Peyer's patch (tissue), 4 donors: ENCODE measurements at regions not wholly inside any gene's neighbourhood (a gene's known extent, or its start where the extent isn't known, plus 50 kb on each side); places are given as distances from the start of the nearest gene placed in this dataset.
"Not testable (repeated sequence)": the region's sequence is repeated elsewhere in the genome, so short reads cannot be mapped to it uniquely, and the experiment has no call there.

Experiments used
- DNase-seq, 3 donors: peaks; one replicate each; pipeline ENCODE4 v3.0.0-alpha.2; 2017 to 2019
- H3K27ac ChIP-seq, 4 donors: fragments of 200-600 bp; sonication (generic); one replicate each; pipeline ENCODE4 v1.5.1; 2016 to 2019
- H3K27me3 ChIP-seq, 2 donors: fragments of 200-600 bp; sonication (generic); one replicate each; pipeline ENCODE4 v1.5.1; 2019
- H3K36me3 ChIP-seq, 3 donors: fragments of 200-600 bp; sonication (generic); one replicate each; pipeline ENCODE4 v1.5.1; 2016 to 2019
- H3K4me1 ChIP-seq, 4 donors: fragments of 200-600 bp; sonication (generic); one replicate each; pipeline ENCODE4 v1.5.1; 2016 to 2019
- H3K4me3 ChIP-seq, 4 donors: fragments of 200-600 bp; sonication (generic); 1 replicate in 3 of 4; 2 replicates in 1 of 4; pipeline ENCODE4 v1.5.1; 2016 to 2019; ENCODE audit warnings: mild to moderate bottlenecking in 1 of 4
- H3K9me3 ChIP-seq, 4 donors: fragments of 200-600 bp; sonication (generic); one replicate each; pipeline ENCODE4 v1.5.1; 2016 to 2019; ENCODE audit warnings: mild to moderate bottlenecking in 1 of 4
- CTCF ChIP-seq, 6 experiments: fragments of 450-650 bp in 4 of 6; fragments of 200-600 bp in 2 of 6; sonication (generic) in 1 of 6; IDR thresholded peaks; one replicate each; pipeline ENCODE4 v1.5.1; 2017 to 2019; ENCODE audit warnings: antibody characterized with exemption in 6 of 6, mild to moderate bottlenecking in 3 of 6, moderate library complexity in 1 of 6
- POLR2A ChIP-seq, 2 donors: fragments of 450-650 bp; IDR thresholded peaks; one replicate each; pipeline ENCODE4 v1.5.1; 2017; ENCODE audit warnings: antibody characterized with exemption in 2 of 2, mild to moderate bottlenecking in 2 of 2, moderate library complexity in 2 of 2

GRCh38 chr4:31455612-31456011, 735.4 kb downstream of the PCDH7 start:
- H3K27me3 ChIP-seq = no peaks in the 10 kb centered on the region
- no peak overlapping the region for H3K27ac ChIP-seq
- no peak for DNase-seq
- no peaks in the 10 kb centered on the region for H3K9me3 ChIP-seq
- no peaks in the 10 kb centered on the region for H3K36me3 ChIP-seq
- no peak for TF ChIP-seq CTCF (IDR thresholded peaks at IDR 0.05)
- TF ChIP-seq POLR2A (IDR thresholded peaks at IDR 0.05) = no peak
- no peak overlapping the region for H3K4me3 ChIP-seq
- no peaks in the 10 kb centered on the region for H3K4me1 ChIP-seq

GRCh38 chr4:31458813-31459212, 738.6 kb downstream of the PCDH7 start:
- Histone ChIP-seq H3K27ac (no peak overlapping the region), H3K9me3 (no peaks in the 10 kb centered on the region), H3K4me3 (no peak overlapping the region), H3K27me3 (no peaks in the 10 kb centered on the region), H3K36me3 (no peaks in the 10 kb centered on the region), H3K4me1 (no peaks in the 10 kb centered on the region)
- no peak for TF ChIP-seq CTCF (IDR thresholded peaks at IDR 0.05)
- TF ChIP-seq POLR2A (IDR thresholded peaks at IDR 0.05) = no peak
- DNase-seq = no peak

DNA sequence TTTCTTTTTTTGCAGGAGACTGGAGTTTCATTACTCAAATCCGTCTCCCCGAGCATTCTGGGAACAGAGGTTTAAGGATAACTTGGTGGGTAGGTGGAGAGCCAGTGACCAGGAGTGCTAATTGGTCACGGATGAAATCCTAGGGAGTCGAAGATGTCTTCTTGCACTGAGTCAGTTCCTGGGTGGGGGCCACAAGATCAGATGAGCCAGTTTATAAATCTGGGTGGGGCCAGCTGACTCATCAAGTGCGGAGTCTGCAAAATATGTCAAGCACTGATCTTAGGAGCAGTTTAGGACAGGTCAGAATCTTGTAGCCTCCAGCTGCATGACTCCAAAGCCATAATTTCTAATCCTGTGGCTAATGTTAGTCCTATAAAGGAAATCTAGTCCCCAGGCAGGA, 741.3 kb downstream of the PCDH7 start:
- H3K27me3 ChIP-seq = no peaks in the 10 kb centered on the region
- H3K36me3 ChIP-seq = no peaks in the 10 kb centered on the region
- H3K4me1 ChIP-seq = no peaks in the 10 kb centered on the region
- no peaks in the 10 kb centered on the region for H3K9me3 ChIP-seq
- H3K27ac ChIP-seq = no peak overlapping the region
- TF ChIP-seq CTCF (IDR thresholded peaks at IDR 0.05) (no peak), POLR2A (IDR thresholded peaks at IDR 0.05) (no peak)
- no peak overlapping the region for H3K4me3 ChIP-seq
- DNase-seq = no peak

DNA sequence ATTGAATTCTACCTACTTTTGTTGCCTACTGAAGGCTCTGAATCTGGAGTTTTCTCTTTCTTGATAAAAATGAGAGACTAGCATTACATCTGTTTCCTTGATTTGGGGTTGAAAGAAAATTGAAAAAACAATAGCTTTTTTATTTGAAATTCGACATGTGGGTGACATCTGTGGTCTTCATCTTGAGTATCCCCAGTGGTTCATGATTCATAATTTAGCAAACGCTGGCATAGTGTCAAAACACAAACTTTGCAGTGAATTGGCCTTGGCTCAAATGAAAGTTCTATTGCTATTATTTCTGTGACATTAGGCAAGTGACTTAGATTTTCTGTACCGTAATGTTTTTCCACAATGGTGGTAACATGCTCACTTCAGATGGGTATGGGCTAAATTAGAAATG, 747.6 kb downstream of the PCDH7 start:
- H3K27ac ChIP-seq = no peak overlapping the region

DNA sequence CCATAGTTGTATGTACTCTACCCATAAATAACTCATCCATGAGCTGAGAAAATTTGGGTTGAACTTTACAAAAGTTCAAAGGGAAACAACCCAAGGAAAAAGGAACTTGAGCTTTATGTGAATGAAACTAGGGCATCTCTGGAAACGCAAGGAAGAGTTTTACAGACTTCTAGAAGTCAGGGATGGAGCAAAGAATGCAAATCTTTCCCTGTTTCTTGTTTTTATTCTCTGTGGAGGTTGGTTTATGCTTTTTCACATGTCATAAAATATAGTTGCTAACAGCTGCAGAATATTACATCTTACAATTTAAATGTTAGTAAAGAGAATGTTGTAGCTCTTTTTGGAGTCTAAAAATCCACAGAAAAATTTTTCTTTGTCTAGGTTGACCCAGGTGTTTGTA, 754.1 kb downstream of the PCDH7 start:
- no peaks in the 10 kb centered on the region for H3K4me1 ChIP-seq
- no peak overlapping the region for H3K4me3 ChIP-seq
- no peaks in the 10 kb centered on the region for H3K27me3 ChIP-seq
- DNase-seq = no peak
- no peak overlapping the region for H3K27ac ChIP-seq
- TF ChIP-seq POLR2A (IDR thresholded peaks at IDR 0.05) (no peak), CTCF (IDR thresholded peaks at IDR 0.05) (no peak)
- no peaks in the 10 kb centered on the region for H3K9me3 ChIP-seq
- no peaks in the 10 kb centered on the region for H3K36me3 ChIP-seq

More for the DNA sequence above, 747.6 kb downstream of the PCDH7 start:
- Histone ChIP-seq H3K9me3 (no peaks in the 10 kb centered on the region), H3K4me3 (no peak overlapping the region), H3K36me3 (no peaks in the 10 kb centered on the region), H3K27me3 (no peaks in the 10 kb centered on the region), H3K4me1 (no peaks in the 10 kb centered on the region)
- no peak for TF ChIP-seq CTCF (IDR thresholded peaks at IDR 0.05)
- no peak for TF ChIP-seq POLR2A (IDR thresholded peaks at IDR 0.05)
- DNase-seq = no peak

DNA sequence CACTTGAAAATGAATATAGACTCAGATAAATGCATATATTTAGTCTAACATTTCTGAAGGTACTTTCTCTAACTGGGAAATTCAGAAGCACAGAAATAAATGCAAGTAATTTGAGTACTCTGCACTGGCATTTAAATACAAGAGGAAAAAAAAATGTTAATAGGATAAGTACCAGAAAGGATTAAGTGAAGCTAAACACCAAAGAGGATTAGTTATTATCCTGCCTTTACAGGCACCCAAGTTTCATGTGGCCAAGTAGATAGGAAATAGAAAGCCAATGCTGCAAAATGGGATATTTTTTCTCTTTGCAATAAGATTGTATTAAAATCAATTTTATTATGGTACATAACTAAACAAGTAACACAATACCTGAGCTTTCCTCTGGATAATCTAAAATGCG, 762.5 kb downstream of the PCDH7 start:
- TF ChIP-seq CTCF (IDR thresholded peaks at IDR 0.05) (no peak), POLR2A (IDR thresholded peaks at IDR 0.05) (no peak)
- Histone ChIP-seq H3K9me3 (no peaks in the 10 kb centered on the region), H3K4me1 (no peaks in the 10 kb centered on the region), H3K36me3 (no peaks in the 10 kb centered on the region), H3K27ac (no peak overlapping the region), H3K4me3 (no peak overlapping the region), H3K27me3 (no peaks in the 10 kb centered on the region)
- no peak for DNase-seq

DNA sequence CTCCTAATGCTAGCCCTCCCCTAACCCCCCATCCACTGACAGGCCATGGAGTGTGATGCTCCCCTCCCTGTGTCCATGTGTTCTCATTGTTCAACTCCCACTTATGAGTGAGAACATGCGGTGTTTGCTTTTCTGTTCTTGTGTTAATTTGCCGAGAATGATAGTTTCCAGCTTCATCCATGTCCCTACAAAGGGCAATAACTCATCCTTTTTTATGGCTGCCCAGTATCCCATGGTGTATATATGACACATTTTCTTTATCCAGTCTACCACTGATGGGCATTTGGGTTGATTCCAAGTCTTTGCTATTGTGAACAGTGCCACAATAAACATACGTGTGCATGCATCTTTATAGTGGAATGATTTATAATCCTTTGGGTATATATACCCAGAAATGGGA, 779.0 kb downstream of the PCDH7 start:
- not testable (repeated sequence) for H3K36me3 ChIP-seq, H3K4me1 ChIP-seq, H3K9me3 ChIP-seq, H3K4me3 ChIP-seq, DNase-seq, H3K27ac ChIP-seq, H3K27me3 ChIP-seq
